ENCODE measurements at regions not wholly inside any gene's neighbourhood (a gene's known extent, or its start where the extent isn't known, plus 50 kb on each side); places are given as distances from the start of the nearest gene placed in this dataset.

DNA sequence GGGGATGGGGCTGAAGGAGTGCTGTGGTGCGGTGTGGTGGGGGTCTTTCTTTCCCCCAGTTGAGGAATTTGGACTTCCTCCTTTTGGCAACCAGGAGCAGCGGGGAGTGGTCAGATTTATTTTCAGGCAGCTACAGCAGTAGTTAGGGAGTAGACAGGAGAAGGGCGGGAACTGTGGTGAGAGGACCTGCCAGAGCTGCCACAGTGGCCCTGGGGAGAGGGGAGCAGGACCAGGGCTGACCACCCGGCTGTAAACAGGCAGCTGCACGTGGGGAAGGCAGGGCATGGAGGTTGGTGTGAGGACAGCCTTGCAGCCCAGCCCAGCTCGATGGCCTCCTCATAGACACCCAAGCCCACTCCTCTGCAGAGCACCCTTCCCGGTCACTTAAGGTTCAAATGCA, 197.2 kb downstream of the GLI2 start:
- Histone ChIP-seq H3K4me2 (ENCODE audit: low read depth, low read length) (no peak overlapping the region), H3K9ac (ENCODE audit: insufficient read depth, low read depth, low read length) (no peak overlapping the region), H3K4me3 (replicated peaks in 1 of 3; ENCODE audit: insufficient read depth in 1 of 3, low read depth in 2 of 3, low read length in 3 of 3) (no peak overlapping the region), H3K79me2 (ENCODE audit: insufficient read depth, low read length) (no peaks in the 10 kb centered on the region), H3K27ac (ENCODE audit: extremely low read length, insufficient read depth, low read length) (no peak overlapping the region), H3K27me3 (ENCODE audit: control insufficient read depth in 1 of 2, insufficient read depth in 2 of 2, low read length in 2 of 2) (peaks cover 2 to 21% of the 10 kb centered on the region in 2 experiments; a peak in 2 of 5 replicates), H3K9me3 (ENCODE audit: low read length) (peaks cover 7% of the 10 kb centered on the region), H3K4me1 (ENCODE audit: insufficient read depth, low read length) (peaks cover 54% of the 10 kb centered on the region), H3K36me3 (replicated peaks in 1 of 2; ENCODE audit: control insufficient read depth in 1 of 2, insufficient read depth in 2 of 2, low read length in 2 of 2) (no peaks in the 10 kb centered on the region), H2AFZ (ENCODE audit: low read length) (no peak overlapping the region), H4K20me1 (ENCODE audit: insufficient read depth, low read length) (no peaks in the 10 kb centered on the region)
- ATAC-seq (no peak), DNase-seq (ENCODE audit: low spot score) (no peak), FAIRE-seq (no peak)
- BruUV-seq (replicated peaks) = no TSS peak
- 76% methylated on average over 6 of the region's 7 CpGs for WGBS (ENCODE audit: low lambda C conversion rate)
- in situ Hi-C loops (cut with HindIII; ENCODE audit: extremely low pct_ligation_motif_present, low pct_unique_long_range_greater_than_20kb) (no loop called here), intact Hi-C loops (cut with micrococcal nuclease; ENCODE audit: unreplicated experiment) (no loop called here)
- ChIA-PET CTCF (ENCODE audit: low intra/inter-chr PET ratio, low total read pairs) (no interaction called here), POLR2A (no interaction called here)
- TF ChIP-seq, protein P1, sequence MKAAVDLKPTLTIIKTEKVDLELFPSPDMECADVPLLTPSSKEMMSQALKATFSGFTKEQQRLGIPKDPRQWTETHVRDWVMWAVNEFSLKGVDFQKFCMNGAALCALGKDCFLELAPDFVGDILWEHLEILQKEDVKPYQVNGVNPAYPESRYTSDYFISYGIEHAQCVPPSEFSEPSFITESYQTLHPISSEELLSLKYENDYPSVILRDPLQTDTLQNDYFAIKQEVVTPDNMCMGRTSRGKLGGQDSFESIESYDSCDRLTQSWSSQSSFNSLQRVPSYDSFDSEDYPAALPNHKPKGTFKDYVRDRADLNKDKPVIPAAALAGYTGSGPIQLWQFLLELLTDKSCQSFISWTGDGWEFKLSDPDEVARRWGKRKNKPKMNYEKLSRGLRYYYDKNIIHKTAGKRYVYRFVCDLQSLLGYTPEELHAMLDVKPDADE (CRISPR knock-in tag; IDR thresholded peaks at IDR 0.05) = no peak
- TF ChIP-seq, protein P2, sequence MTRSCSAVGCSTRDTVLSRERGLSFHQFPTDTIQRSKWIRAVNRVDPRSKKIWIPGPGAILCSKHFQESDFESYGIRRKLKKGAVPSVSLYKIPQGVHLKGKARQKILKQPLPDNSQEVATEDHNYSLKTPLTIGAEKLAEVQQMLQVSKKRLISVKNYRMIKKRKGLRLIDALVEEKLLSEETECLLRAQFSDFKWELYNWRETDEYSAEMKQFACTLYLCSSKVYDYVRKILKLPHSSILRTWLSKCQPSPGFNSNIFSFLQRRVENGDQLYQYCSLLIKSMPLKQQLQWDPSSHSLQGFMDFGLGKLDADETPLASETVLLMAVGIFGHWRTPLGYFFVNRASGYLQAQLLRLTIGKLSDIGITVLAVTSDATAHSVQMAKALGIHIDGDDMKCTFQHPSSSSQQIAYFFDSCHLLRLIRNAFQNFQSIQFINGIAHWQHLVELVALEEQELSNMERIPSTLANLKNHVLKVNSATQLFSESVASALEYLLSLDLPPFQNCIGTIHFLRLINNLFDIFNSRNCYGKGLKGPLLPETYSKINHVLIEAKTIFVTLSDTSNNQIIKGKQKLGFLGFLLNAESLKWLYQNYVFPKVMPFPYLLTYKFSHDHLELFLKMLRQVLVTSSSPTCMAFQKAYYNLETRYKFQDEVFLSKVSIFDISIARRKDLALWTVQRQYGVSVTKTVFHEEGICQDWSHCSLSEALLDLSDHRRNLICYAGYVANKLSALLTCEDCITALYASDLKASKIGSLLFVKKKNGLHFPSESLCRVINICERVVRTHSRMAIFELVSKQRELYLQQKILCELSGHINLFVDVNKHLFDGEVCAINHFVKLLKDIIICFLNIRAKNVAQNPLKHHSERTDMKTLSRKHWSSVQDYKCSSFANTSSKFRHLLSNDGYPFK (CRISPR knock-in tag; IDR thresholded peaks at IDR 0.05; ENCODE audit: borderline replicate concordance) = no peak
- no peak for TF ChIP-seq TARDBP (CRISPR knock-in tag; IDR thresholded peaks at IDR 0.05)
- TF ChIP-seq, protein P3, sequence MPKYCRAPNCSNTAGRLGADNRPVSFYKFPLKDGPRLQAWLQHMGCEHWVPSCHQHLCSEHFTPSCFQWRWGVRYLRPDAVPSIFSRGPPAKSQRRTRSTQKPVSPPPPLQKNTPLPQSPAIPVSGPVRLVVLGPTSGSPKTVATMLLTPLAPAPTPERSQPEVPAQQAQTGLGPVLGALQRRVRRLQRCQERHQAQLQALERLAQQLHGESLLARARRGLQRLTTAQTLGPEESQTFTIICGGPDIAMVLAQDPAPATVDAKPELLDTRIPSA (CRISPR knock-in tag; IDR thresholded peaks at IDR 0.05; ENCODE audit: borderline replicate concordance) = no peak
- TF ChIP-seq ZNF101 (CRISPR knock-in tag; IDR thresholded peaks at IDR 0.05; ENCODE audit: borderline replicate concordance, low read depth) = no peak
- TF ChIP-seq ZMAT5 (CRISPR knock-in tag; IDR thresholded peaks at IDR 0.05; ENCODE audit: borderline replicate concordance, low read depth) = no peak
- TF ChIP-seq, protein P4, sequence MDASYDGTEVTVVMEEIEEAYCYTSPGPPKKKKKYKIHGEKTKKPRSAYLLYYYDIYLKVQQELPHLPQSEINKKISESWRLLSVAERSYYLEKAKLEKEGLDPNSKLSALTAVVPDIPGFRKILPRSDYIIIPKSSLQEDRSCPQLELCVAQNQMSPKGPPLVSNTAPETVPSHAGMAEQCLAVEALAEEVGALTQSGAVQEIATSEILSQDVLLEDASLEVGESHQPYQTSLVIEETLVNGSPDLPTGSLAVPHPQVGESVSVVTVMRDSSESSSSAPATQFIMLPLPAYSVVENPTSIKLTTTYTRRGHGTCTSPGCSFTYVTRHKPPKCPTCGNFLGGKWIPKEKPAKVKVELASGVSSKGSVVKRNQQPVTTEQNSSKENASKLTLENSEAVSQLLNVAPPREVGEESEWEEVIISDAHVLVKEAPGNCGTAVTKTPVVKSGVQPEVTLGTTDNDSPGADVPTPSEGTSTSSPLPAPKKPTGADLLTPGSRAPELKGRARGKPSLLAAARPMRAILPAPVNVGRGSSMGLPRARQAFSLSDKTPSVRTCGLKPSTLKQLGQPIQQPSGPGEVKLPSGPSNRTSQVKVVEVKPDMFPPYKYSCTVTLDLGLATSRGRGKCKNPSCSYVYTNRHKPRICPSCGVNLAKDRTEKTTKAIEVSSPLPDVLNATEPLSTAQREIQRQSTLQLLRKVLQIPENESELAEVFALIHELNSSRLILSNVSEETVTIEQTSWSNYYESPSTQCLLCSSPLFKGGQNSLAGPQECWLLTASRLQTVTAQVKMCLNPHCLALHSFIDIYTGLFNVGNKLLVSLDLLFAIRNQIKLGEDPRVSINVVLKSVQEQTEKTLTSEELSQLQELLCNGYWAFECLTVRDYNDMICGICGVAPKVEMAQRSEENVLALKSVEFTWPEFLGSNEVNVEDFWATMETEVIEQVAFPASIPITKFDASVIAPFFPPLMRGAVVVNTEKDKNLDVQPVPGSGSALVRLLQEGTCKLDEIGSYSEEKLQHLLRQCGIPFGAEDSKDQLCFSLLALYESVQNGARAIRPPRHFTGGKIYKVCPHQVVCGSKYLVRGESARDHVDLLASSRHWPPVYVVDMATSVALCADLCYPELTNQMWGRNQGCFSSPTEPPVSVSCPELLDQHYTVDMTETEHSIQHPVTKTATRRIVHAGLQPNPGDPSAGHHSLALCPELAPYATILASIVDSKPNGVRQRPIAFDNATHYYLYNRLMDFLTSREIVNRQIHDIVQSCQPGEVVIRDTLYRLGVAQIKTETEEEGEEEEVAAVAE (CRISPR knock-in tag; IDR thresholded peaks at IDR 0.05; ENCODE audit: borderline replicate concordance) = no peak
- TF ChIP-seq KDM4B (CRISPR knock-in tag; IDR thresholded peaks at IDR 0.05) = no peak
- TF ChIP-seq KDM5A (IDR thresholded peaks at IDR 0.05; ENCODE audit: borderline replicate concordance, low read length) = no peak
- TF ChIP-seq ZNF335 (CRISPR knock-in tag; IDR thresholded peaks at IDR 0.05) = no peak
- no peak for TF ChIP-seq HNF4A (CRISPR knock-in tag; IDR thresholded peaks at IDR 0.05)
- no peak for TF ChIP-seq ZBTB14 (CRISPR knock-in tag; IDR thresholded peaks at IDR 0.05)
- no peak for TF ChIP-seq ZNF775 (CRISPR knock-in tag; IDR thresholded peaks at IDR 0.05; ENCODE audit: borderline replicate concordance)
- no peak for TF ChIP-seq PHF8 (CRISPR knock-in tag; IDR thresholded peaks at IDR 0.05)
- no peak for TF ChIP-seq XBP1 (CRISPR knock-in tag; IDR thresholded peaks at IDR 0.05)

Measured in HepG2 (cell line).